Skeletal muscle cell (primary cell): ENCODE measurements at regions not wholly inside any gene's neighbourhood (a gene's known extent, or its start where the extent isn't known, plus 50 kb on each side); places are given as distances from the start of the nearest gene placed in this dataset.

Experiments used
- DNase-seq: peaks from one replicate; pipeline ENCODE4 v3.0.0-alpha.2; 2010; ENCODE audit warnings: low read depth
- H3K4me3 ChIP-seq: 2 replicates; pipeline ENCODE4 v1.5.1; 2011; ENCODE audit warnings: low read depth, mild to moderate bottlenecking, control low read depth, low read length, moderate library complexity

DNA sequence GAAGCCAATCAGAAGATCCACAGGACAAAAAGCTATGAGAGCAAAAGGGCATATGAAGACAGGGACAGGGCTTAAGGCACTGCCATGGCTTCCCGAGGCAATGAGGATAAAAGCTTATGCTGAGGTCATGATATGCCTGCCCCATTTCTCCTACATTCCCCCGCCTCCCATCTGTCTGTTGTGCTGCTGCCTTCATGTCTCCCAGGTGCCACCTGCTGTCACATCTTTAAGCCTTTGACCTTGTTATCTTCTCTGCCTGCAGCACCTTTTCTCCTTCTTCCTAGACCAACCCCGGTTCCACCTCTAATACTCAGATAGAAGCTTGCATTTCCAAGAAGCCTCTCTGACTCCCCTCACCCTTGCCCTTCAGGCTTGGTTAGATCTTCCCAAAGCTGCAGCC lies 213.8 kb downstream of the ARRDC4 start:
- DNase-seq = no peak
- no peak overlapping the region for H3K4me3 ChIP-seq

DNA sequence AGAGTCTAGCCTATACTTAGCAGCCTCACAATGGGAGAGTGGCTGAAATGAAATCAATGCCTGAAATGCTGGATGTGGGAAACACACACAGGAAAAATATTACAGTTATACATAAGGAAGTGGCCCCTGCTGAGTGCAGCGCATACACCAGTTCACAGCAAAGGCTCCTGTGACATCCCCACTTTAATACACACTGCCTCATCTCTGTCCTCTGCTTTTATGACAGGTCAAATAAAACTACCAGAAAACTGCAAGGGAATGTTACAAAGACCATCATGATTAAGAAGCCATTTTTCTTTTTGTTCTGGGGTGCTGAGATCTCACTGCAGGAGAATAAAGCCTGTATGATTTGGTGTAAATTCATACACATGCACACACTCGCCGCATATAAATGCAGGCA lies 214.3 kb downstream of the ARRDC4 start:
- H3K4me3 ChIP-seq = no peak overlapping the region
- DNase-seq = no peak

- H3K4me3 ChIP-seq = no peak overlapping the region
- peak; percentile 25 for DNase-seq
Measured at GRCh38 chr15:98177966-98178592, 217.6 kb downstream of the ARRDC4 start.

GRCh38 chr15:98178861-98179260 lies 218.4 kb downstream of the ARRDC4 start:
- DNase-seq = no peak
- no peak overlapping the region for H3K4me3 ChIP-seq

DNA sequence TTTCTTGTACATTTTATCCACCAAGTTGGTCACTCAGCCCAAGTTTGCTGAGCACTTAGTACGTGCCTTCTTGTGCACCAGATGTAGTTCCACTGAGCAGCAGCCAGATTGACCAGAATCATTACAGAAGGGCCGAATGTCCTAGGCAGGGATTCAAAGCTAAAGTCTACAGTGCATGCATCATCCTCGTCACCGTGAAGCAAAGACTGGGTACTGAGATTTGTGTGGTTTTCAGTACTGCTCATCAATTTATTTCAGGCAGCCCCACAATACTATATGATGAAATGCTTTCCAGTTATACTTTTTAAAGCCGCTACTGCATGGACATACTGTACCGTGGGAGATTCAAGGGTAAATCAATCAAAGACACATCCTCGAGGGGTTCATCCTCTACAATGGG lies 227.0 kb downstream of the ARRDC4 start:
- DNase-seq = no peak
- H3K4me3 ChIP-seq = no peak overlapping the region

GRCh38 chr15:98190914-98191313 lies 230.4 kb downstream of the ARRDC4 start:
- H3K4me3 ChIP-seq = no peak overlapping the region
- no peak for DNase-seq

- no peak for DNase-seq
- H3K4me3 ChIP-seq = no peak overlapping the region
Measured at GRCh38 chr15:98195796-98196195, 235.3 kb downstream of the ARRDC4 start.

DNA sequence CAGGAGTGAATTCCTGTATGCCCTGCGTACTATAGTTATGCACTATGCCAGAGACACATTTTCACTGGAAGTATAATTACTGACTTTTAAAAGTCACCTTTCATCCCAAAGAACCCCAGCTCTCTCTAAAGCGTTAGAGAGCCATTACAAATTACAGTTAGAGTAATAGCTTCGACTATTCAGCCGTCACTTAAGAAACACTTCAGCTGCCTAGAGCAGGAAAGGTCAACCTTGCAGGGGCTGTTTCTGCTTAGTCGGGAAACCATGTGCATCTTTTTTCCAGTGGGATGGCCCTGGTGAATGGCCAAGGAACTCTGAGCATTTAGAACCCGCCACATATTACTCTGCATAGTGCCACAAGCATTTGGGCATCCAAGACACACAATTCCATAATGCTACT lies 235.9 kb downstream of the ARRDC4 start:
- DNase-seq = no peak
- H3K4me3 ChIP-seq = no peak overlapping the region

DNA sequence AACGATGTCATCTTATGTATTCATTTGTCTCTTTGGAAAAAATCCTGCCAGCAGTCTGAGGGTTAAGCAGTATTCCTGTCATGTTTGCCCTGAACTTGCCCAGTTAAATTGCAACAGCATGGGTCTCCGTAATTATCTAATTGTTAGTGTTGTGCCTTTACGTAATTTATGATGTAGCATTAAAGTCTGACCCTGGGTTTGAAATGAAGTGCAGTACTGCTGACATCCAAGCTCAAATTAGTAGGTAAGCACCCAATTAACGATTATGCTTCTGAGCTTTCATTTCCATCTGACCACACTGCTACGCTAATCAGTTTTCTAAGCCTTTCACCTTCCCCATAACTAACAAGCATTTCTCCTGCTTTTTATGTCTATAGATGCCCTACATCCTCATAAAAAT lies 241.8 kb downstream of the ARRDC4 start:
- DNase-seq = no peak
- H3K4me3 ChIP-seq = no peak overlapping the region

DNA sequence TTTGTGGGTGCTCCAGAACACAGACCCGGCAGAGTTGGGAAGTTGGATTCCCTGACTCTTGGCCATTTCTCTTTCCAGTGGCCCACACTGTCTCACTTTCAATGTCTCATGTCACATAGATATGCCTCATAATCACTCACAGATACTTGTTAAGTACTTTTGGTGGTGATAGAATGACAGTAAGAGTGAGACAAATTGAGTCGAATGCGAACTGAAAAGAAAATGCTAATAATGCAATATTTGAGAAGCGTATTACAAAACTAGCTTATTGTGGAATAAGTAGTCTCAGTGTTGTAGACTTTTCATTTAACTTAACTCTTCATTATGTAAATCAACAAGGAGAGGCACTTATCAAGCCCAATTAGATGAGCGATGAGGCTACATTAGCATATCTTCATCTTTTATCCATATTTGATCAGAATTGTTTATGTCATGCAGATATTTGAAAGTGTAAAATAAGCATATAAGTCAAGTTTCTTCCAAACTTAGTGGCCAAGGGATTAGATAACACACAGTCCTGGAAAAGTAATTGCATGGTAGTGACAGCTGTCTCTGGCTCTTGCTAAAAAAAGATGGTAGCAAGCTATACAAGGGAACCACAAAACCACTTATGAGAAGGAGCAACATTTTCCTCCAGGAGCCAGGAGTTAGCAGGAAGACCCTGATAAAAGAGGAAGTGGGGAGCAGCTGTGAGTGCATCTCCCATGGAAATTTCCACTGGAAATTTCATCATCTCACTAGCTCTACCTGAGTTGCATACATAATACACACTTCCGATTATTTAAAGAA lies 243.6 kb downstream of the ARRDC4 start:
- DNase-seq = no peak
- H3K4me3 ChIP-seq = no peak overlapping the region

DNA sequence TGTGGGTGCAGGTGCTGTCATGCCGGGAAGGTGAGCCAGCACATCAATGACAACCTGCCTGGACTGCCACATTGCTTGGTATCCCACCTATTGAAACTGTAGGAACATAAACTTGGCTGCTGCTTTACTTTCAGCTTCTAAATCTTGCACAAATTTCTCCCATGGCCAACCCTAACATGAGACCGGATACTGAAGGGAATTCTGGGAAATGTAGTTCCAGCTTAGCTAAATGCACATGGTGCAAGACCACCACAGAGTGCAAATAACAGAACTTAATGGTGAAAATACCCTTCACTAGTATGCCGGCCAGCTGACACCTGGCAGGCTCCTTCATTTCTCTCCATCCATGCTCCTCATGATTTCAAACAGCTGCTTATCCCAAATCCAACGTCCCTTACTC lies 247.4 kb downstream of the ARRDC4 start:
- no peak for DNase-seq
- no peak overlapping the region for H3K4me3 ChIP-seq

DNA sequence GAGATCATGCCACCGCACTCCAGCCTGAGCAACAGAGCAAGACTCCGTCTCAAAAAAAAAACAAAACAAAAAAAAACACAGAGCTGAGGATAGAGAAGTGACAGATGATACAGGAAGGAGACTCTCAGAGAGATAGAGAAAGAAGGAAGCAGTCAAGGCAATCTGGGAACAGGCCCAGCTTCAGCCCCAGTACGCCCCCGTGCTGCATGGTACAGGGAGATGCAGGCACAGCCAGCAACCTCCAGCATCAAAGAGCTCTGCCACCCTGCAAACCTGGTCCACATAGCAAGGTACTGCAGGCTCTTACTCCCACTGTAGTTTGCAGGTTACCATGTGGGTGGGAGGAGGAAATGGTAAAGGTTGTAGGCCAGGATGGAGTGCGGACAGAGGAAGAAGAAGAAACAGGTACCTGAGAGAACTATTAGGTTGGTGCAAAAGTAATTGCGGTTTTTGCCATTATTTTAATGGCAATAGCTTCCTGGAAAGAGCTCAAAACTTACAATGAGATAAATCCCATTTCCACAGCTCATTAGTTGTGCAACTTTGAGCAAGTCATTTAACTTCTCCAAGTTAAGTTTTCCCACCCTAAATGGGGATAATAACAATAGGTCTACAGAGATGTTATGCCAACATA lies 253.0 kb downstream of the ARRDC4 start:
- no peak overlapping the region for H3K4me3 ChIP-seq
- DNase-seq = no peak

GRCh38 chr15:98216166-98216565 lies 255.7 kb downstream of the ARRDC4 start:
- DNase-seq = no peak
- no peak overlapping the region for H3K4me3 ChIP-seq

- DNase-seq = no peak
Measured at GRCh38 chr15:98217356-98217755, 256.9 kb downstream of the ARRDC4 start.

DNA sequence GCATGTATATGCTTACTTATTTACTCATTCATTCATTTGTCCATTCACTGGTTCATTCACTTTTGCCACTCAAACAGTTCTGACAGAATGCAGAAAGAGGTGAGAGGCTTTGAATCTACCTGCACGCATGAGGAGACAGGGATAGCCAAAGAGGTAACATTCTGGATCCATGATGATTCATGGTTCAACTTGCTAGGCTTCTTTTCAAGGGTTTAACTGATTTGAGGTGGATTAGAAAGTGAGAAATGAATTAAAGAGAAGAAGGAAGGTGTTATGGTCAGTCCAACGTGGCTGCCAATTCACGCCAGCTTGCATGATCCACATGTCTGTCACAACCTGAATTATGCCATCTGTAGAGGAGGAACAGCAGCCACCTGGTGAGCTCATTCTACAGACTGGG lies 260.6 kb downstream of the ARRDC4 start:
- no peak for DNase-seq
- no peak overlapping the region for H3K4me3 ChIP-seq

More at GRCh38 chr15:98217356-98217755, 256.9 kb downstream of the ARRDC4 start:
- H3K4me3 ChIP-seq = no peak overlapping the region

GRCh38 chr15:98221577-98221976 lies 261.1 kb downstream of the ARRDC4 start:
- H3K4me3 ChIP-seq = no peak overlapping the region
- no peak for DNase-seq

DNA sequence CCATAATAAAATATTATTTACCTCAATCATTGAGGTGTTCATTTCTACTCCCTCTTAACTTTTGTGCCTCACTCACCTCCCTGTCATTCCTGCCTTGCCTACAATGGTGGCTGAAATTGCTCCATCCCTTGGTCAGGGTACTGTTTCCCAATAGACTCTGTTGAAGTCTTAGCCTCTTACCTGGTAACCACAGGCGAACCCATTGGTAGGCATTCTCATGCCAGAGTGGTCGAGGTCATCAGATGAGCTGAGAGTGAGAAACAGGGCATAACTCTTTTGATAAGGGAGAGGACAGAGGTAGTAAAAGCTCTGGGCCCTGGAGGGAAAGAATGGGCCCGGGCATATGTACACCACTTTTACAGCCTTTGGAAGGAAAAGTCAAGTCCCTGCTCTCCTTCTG lies 265.6 kb downstream of the ARRDC4 start:
- DNase-seq = no peak
- no peak overlapping the region for H3K4me3 ChIP-seq

DNA sequence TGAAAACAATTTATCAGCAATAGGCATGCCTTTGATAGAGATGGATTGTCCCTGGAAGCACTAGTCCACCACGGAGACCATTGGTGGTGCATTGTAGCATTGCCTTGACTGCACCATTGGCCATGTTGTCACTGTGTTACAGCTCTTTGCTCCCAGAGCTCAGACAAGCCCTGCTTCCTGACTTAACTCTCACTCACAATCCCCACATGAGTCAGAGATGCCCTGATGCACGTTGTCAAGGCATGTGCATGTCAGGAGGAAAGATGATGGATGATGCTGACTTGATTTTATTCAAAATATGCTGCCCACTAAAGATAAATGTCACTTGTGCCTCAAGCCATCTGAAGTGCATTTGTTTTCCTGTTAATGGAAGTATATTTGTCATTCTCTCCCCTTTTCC lies 266.1 kb downstream of the ARRDC4 start:
- no peak for DNase-seq

DNA sequence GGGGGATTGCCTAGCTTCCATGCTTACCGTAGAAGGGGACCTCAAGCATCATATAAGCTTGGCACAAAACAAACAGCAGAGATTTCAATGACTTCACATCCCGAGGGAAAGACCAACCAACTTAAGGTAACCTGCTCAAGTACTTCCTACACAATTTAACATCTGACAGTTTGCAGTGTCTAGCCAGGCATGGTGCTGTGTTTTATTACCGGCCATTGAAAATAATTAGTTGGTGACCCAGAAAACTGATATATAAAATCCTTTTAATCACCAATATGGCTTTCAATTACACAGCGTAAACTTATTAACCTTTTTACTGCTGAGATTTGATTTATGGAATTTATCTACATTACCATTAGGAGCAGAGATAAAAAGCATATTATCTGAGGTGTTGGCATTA lies 268.3 kb downstream of the ARRDC4 start:
- DNase-seq = no peak
- no peak overlapping the region for H3K4me3 ChIP-seq

More for the DNA sequence above, 266.1 kb downstream of the ARRDC4 start:
- H3K4me3 ChIP-seq = no peak overlapping the region

DNA sequence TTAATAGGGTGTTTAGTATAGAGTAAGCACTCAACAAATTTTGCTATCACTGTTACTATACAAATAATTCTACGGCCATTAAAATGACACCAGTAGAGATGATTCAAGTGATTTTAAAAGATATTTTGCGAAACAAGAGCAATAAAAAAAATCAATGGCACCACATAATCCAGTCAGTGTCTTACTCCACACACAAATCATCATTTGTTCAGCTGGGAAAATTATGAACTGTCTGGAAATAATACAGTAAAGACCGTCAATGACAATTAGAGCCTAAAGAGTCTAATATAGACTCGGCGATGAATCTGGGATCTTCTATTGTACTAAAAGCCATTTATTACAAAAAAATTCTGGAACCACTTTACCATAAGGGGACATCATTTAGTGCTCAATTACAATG lies 270.5 kb downstream of the ARRDC4 start:
- H3K4me3 ChIP-seq = no peak overlapping the region
- DNase-seq = no peak
